ENCODE measurements at regions not wholly inside any gene's neighbourhood (a gene's known extent, or its start where the extent isn't known, plus 50 kb on each side); places are given as distances from the start of the nearest gene placed in this dataset.

- Histone ChIP-seq H3K27me3 (ENCODE audit: control insufficient read depth in 4 of 4, insufficient read depth in 4 of 4, low read length in 3 of 4) (no peaks in the 10 kb centered on the region), H3K9ac (ENCODE audit: low read depth in 1 of 2, low read length in 2 of 2) (no peak overlapping the region), H3K36me3 (ENCODE audit: control insufficient read depth in 4 of 4, insufficient read depth in 3 of 4, low read depth in 1 of 4, low read length in 3 of 4) (no peaks in the 10 kb centered on the region), H3K4me3 (ENCODE audit: low read depth in 1 of 3, low read length in 3 of 3) (no peak overlapping the region), H3K9me3 (ENCODE audit: control insufficient read depth in 4 of 4, low read length in 3 of 4) (no peaks in the 10 kb centered on the region), H3K27ac (ENCODE audit: low read depth in 1 of 2, low read length in 2 of 2) (no peak overlapping the region), H3K4me1 (ENCODE audit: control insufficient read depth in 4 of 4, insufficient read depth in 4 of 4, low read length in 3 of 4) (peaks cover 0 to 11% (median 0%) of the 10 kb centered on the region in 4 donors)
- WGBS = 85% methylated on average over 4 of the region's 4 CpGs
- DNase-seq (ENCODE audit: low spot score) = no peak
- TF ChIP-seq TAF1 (conservative IDR thresholded peaks at IDR 0.05) = no peak
- no peak for TF ChIP-seq JUND (IDR thresholded peaks at IDR 0.05)
- no peak for TF ChIP-seq FOXA2 (IDR thresholded peaks at IDR 0.05)
- TF ChIP-seq, protein P1, sequence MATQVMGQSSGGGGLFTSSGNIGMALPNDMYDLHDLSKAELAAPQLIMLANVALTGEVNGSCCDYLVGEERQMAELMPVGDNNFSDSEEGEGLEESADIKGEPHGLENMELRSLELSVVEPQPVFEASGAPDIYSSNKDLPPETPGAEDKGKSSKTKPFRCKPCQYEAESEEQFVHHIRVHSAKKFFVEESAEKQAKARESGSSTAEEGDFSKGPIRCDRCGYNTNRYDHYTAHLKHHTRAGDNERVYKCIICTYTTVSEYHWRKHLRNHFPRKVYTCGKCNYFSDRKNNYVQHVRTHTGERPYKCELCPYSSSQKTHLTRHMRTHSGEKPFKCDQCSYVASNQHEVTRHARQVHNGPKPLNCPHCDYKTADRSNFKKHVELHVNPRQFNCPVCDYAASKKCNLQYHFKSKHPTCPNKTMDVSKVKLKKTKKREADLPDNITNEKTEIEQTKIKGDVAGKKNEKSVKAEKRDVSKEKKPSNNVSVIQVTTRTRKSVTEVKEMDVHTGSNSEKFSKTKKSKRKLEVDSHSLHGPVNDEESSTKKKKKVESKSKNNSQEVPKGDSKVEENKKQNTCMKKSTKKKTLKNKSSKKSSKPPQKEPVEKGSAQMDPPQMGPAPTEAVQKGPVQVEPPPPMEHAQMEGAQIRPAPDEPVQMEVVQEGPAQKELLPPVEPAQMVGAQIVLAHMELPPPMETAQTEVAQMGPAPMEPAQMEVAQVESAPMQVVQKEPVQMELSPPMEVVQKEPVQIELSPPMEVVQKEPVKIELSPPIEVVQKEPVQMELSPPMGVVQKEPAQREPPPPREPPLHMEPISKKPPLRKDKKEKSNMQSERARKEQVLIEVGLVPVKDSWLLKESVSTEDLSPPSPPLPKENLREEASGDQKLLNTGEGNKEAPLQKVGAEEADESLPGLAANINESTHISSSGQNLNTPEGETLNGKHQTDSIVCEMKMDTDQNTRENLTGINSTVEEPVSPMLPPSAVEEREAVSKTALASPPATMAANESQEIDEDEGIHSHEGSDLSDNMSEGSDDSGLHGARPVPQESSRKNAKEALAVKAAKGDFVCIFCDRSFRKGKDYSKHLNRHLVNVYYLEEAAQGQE (IDR thresholded peaks at IDR 0.05) = no peak
- no peak for TF ChIP-seq EGR1 (IDR thresholded peaks at IDR 0.05; ENCODE audit: low read depth in 2 of 2)
- TF ChIP-seq YY1 (IDR thresholded peaks at IDR 0.05) = no peak
- TF ChIP-seq CTCF (IDR thresholded peaks at IDR 0.05; ENCODE audit: low read depth, low read length, missing input control) = no peak
- TF ChIP-seq RAD21 (IDR thresholded peaks at IDR 0.05) = no peak
- TF ChIP-seq GABPA (IDR thresholded peaks at IDR 0.05 in 1 of 2, conservative IDR thresholded peaks at IDR 0.05 in 1 of 2) = no peak
- TF ChIP-seq NR2F2 (IDR thresholded peaks at IDR 0.05) = no peak
- no peak for TF ChIP-seq ZBTB33 (IDR thresholded peaks at IDR 0.05)
- TF ChIP-seq RXRA (IDR thresholded peaks at IDR 0.05) = no peak
- TF ChIP-seq MAX (IDR thresholded peaks at IDR 0.05) = no peak
- no peak for TF ChIP-seq HNF4G (IDR thresholded peaks at IDR 0.05)
- TF ChIP-seq, protein P2, sequence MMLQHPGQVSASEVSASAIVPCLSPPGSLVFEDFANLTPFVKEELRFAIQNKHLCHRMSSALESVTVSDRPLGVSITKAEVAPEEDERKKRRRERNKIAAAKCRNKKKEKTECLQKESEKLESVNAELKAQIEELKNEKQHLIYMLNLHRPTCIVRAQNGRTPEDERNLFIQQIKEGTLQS (IDR thresholded peaks at IDR 0.05) = no peak
- no peak for TF ChIP-seq HNF4A (conservative IDR thresholded peaks at IDR 0.05)
- no peak for TF ChIP-seq SP1 (IDR thresholded peaks at IDR 0.05)
- no peak for TF ChIP-seq FOXA1 (IDR thresholded peaks at IDR 0.05)
Measured at GRCh38 chr5:124576848-124577409, 169.5 kb downstream of the ZNF608 start.
